Mesendoderm (in vitro differentiated cells): ENCODE measurements at regions not wholly inside any gene's neighbourhood (a gene's known extent, or its start where the extent isn't known, plus 50 kb on each side); places are given as distances from the start of the nearest gene placed in this dataset.

Experiments
- DNase-seq: peaks from one replicate; pipeline ENCODE4 v3.0.0; 2013
- H2AK5ac ChIP-seq: 2 replicates; pipeline ENCODE4 v1.6.1; 2013; ENCODE audit warnings: low read length, inconsistent platforms
- H2BK120ac ChIP-seq: 2 replicates; pipeline ENCODE4 v1.6.1; 2013; ENCODE audit warnings: low read depth, mild to moderate bottlenecking, low read length, moderate library complexity, mixed read lengths
- H2BK15ac ChIP-seq: replicated peaks from 2 replicates; pipeline ENCODE4 v1.6.1; 2013; ENCODE audit warnings: low read depth, mild to moderate bottlenecking, moderate library complexity
- H2BK5ac ChIP-seq: 2 replicates; pipeline ENCODE4 v1.6.1; 2013; ENCODE audit warnings: low read length, inconsistent platforms
- H3K18ac ChIP-seq: 2 replicates; pipeline ENCODE4 v1.6.1; 2013; ENCODE audit warnings: mild to moderate bottlenecking, low read length, mixed read lengths
- H3K23ac ChIP-seq: one replicate; pipeline ENCODE4 v1.6.1; 2013; ENCODE audit warnings: low read length
- H3K27ac ChIP-seq: 2 replicates; pipeline ENCODE4 v1.5.1; 2013; ENCODE audit warnings: low read depth, mild to moderate bottlenecking, inconsistent platforms, low read length, moderate library complexity
- H3K27me3 ChIP-seq: 2 replicates; pipeline ENCODE4 v1.6.1; 2013; ENCODE audit warnings: low read length, control low read depth, mild to moderate bottlenecking, inconsistent platforms; ENCODE audit not compliant: insufficient read depth, poor library complexity
- H3K36me3 ChIP-seq: 2 replicates; pipeline ENCODE4 v1.6.1; 2013; ENCODE audit warnings: low read length, inconsistent platforms; ENCODE audit not compliant: control insufficient read depth, insufficient read depth
- H3K4ac ChIP-seq: one replicate; pipeline ENCODE4 v1.6.1; 2013; ENCODE audit warnings: low read depth, mild to moderate bottlenecking, low read length, moderate library complexity
- H3K4me1 ChIP-seq: 2 replicates; pipeline ENCODE4 v1.6.1; 2013; ENCODE audit warnings: low read depth, low read length, inconsistent platforms; ENCODE audit not compliant: control insufficient read depth
- H3K4me2 ChIP-seq: 2 replicates; pipeline ENCODE4 v1.6.1; 2013; ENCODE audit warnings: low read length
- H3K4me3 ChIP-seq: 2 replicates; pipeline ENCODE4 v1.5.1; 2013; ENCODE audit warnings: mild to moderate bottlenecking, low read length
- H3K56ac ChIP-seq: one replicate; pipeline ENCODE4 v1.6.1; 2013; ENCODE audit warnings: low read length
- H3K79me1 ChIP-seq: 2 replicates; pipeline ENCODE4 v1.6.1; 2013; ENCODE audit warnings: low read length, inconsistent platforms
- H3K79me2 ChIP-seq: 2 replicates; pipeline ENCODE4 v1.6.1; 2013; ENCODE audit warnings: mild to moderate bottlenecking, low read length; ENCODE audit not compliant: control insufficient read depth, insufficient read depth
- H3K9ac ChIP-seq: 2 replicates; pipeline ENCODE4 v1.6.1; 2013; ENCODE audit warnings: low read length, inconsistent platforms
- H4K5ac ChIP-seq: one replicate; pipeline ENCODE4 v1.6.1; 2013; ENCODE audit warnings: low read length
- H4K8ac ChIP-seq: one replicate; pipeline ENCODE4 v1.6.1; 2013; ENCODE audit warnings: low read depth, mild to moderate bottlenecking, control low read depth, low read length, moderate library complexity
- WGBS: extraction: QIAGEN DNeasy Blood & Tissue Kit; methylation state at CpG from one replicate; pipeline ENCODE4 v1.1.7; 2013; ENCODE audit warnings: low lambda C conversion rate, missing lambda C conversion rate; ENCODE audit not compliant: insufficient coverage; ENCODE audit errors: extremely low coverage; 5-methylcytosine and 5-hydroxymethylcytosine counted together

- Histone ChIP-seq H3K9ac (no peak overlapping the region), H3K18ac (no peak overlapping the region), H2BK5ac (no peak overlapping the region), H2BK15ac (no peak overlapping the region), H3K23ac (no peak overlapping the region), H3K56ac (no peak overlapping the region), H3K79me1 (no peaks in the 10 kb centered on the region), H4K8ac (no peak overlapping the region), H3K4me2 (no peak overlapping the region), H3K36me3 (no peaks in the 10 kb centered on the region), H3K27ac (no peak overlapping the region), H3K4me1 (no peaks in the 10 kb centered on the region), H3K27me3 (no peaks in the 10 kb centered on the region), H3K79me2 (no peaks in the 10 kb centered on the region), H3K4me3 (no peak overlapping the region), H4K5ac (no peak overlapping the region), H2BK120ac (no peak overlapping the region), H2AK5ac (no peak overlapping the region), H3K4ac (no peak overlapping the region)
- no peak for DNase-seq
- no CpG with 5 or more reads among the region's 2 CpGs for WGBS
Observed at GRCh38 chr4:35948171-35948570, 296.1 kb downstream of the ARAP2 start.

DNA sequence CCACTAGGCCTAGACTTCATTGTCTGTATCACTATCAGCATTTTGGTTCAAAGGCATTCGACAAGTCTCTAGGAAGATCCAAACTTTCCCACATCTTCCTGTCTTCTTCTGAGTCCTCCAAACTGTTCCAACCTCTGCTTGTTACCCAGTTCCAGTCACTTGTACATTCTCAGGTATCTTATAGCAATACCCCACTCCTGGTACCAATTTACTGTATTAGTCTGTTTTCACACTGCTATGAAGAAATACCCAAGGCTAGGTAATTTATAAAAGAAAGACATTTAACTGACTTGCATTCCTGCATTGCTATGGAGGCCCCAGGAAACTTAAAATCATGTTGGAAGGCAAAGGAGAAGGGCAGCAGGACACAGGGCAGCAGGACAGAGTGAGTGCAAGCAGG, 293.9 kb downstream of the ARAP2 start:
- H3K36me3 ChIP-seq = no peaks in the 10 kb centered on the region
- no peak overlapping the region for H2AK5ac ChIP-seq
- H3K56ac ChIP-seq = no peak overlapping the region
- H3K79me2 ChIP-seq = no peaks in the 10 kb centered on the region
- H3K4me2 ChIP-seq = no peak overlapping the region
- H3K9ac ChIP-seq = no peak overlapping the region
- H3K23ac ChIP-seq = no peak overlapping the region
- H3K27me3 ChIP-seq = no peaks in the 10 kb centered on the region
- DNase-seq = no peak
- H3K4me3 ChIP-seq = no peak overlapping the region
- no CpG with 5 or more reads among the region's 1 CpG for WGBS
- H2BK15ac ChIP-seq = no peak overlapping the region
- no peak overlapping the region for H3K18ac ChIP-seq
- H3K4me1 ChIP-seq = no peaks in the 10 kb centered on the region
- H4K8ac ChIP-seq = no peak overlapping the region
- no peaks in the 10 kb centered on the region for H3K79me1 ChIP-seq
- no peak overlapping the region for H2BK120ac ChIP-seq
- no peak overlapping the region for H4K5ac ChIP-seq
- H2BK5ac ChIP-seq = no peak overlapping the region
- H3K4ac ChIP-seq = no peak overlapping the region
- H3K27ac ChIP-seq = no peak overlapping the region

DNA sequence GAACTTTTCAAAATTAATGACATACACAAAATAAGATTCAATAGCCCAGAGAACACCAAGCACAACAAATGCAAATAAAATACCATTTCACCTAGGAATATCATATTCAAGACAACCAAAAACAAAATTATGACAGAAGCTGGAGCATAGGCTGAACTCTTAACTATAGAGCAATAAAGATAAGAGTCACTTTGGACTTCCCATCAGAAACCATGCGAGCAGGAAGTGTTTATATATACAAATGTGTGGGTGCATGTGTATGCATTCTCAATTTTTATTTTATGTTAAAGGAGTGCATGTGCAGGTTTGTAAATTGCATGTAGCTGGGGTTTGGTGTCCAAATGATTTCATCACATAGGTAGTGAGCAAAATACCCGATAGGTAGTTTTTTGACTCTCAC, 291.6 kb downstream of the ARAP2 start:
- no peak overlapping the region for H4K5ac ChIP-seq
- no peak overlapping the region for H3K23ac ChIP-seq
- no peak overlapping the region for H3K4ac ChIP-seq
- H2AK5ac ChIP-seq = no peak overlapping the region
- no peaks in the 10 kb centered on the region for H3K79me2 ChIP-seq
- H3K27me3 ChIP-seq = no peaks in the 10 kb centered on the region
- no peak overlapping the region for H3K9ac ChIP-seq
- no peak overlapping the region for H2BK15ac ChIP-seq
- no peaks in the 10 kb centered on the region for H3K79me1 ChIP-seq
- no CpG with 5 or more reads among the region's 2 CpGs for WGBS
- no peak overlapping the region for H4K8ac ChIP-seq
- no peaks in the 10 kb centered on the region for H3K4me1 ChIP-seq
- H3K36me3 ChIP-seq = no peaks in the 10 kb centered on the region
- no peak overlapping the region for H3K27ac ChIP-seq
- no peak overlapping the region for H2BK5ac ChIP-seq
- H2BK120ac ChIP-seq = no peak overlapping the region
- H3K18ac ChIP-seq = no peak overlapping the region
- H3K56ac ChIP-seq = no peak overlapping the region
- no peak overlapping the region for H3K4me2 ChIP-seq
- no peak overlapping the region for H3K4me3 ChIP-seq
- no peak for DNase-seq

DNA sequence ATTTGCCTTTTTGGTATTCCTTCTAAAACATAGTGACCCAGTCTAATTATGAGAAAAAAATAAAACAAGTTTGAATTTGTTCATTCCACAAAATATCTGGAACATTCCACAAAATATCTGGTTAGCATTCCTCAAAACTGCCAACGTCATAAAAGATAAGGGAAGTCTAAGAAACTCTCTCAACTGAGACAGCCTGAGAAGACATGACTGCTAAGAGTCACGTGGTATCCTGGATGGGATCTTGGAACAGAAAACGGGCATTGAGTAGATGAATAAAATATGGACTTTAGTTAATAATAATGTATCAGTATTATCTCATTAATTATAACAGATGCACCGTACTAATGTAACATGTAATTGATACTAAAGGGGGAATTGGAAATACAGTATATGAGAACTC, 280.9 kb downstream of the ARAP2 start:
- no peak overlapping the region for H2AK5ac ChIP-seq
- H3K4me1 ChIP-seq = no peaks in the 10 kb centered on the region
- DNase-seq = no peak
- H3K79me1 ChIP-seq = no peaks in the 10 kb centered on the region
- no peak overlapping the region for H3K4me3 ChIP-seq
- H3K27me3 ChIP-seq = no peaks in the 10 kb centered on the region
- H4K5ac ChIP-seq = no peak overlapping the region
- no peak overlapping the region for H3K56ac ChIP-seq
- no peak overlapping the region for H3K4ac ChIP-seq
- H2BK5ac ChIP-seq = no peak overlapping the region
- H3K36me3 ChIP-seq = no peaks in the 10 kb centered on the region
- H3K27ac ChIP-seq = no peak overlapping the region
- no peak overlapping the region for H3K23ac ChIP-seq
- no peak overlapping the region for H3K18ac ChIP-seq
- H2BK15ac ChIP-seq = no peak overlapping the region
- no peak overlapping the region for H2BK120ac ChIP-seq
- H3K9ac ChIP-seq = no peak overlapping the region
- H3K4me2 ChIP-seq = no peak overlapping the region
- no peaks in the 10 kb centered on the region for H3K79me2 ChIP-seq
- no CpG with 5 or more reads among the region's 4 CpGs for WGBS
- H4K8ac ChIP-seq = no peak overlapping the region

DNA sequence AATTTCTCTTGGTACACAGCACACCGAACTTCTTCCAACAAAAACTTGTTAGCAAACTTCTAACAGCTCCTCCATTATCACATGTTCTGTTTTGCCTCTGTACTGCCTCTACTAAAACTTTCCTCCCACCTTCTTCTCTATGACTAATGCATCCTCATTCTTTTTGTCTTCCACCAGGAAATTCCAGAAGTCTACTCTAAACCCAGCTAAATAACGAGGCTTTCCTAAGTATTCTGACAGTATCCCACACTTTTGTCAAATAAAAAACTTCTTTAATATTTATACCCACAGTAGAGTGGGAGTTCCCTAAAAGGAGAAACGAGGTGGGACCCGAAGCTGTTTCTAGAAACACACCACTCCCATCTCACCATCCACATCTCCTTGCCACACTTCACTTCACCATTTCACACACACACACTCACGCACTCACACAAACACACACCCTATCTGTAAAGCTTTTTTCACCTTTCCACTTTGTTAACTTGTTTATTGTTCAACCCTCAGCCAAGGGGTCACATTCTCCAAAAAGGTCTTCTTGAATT, 280.3 kb downstream of the ARAP2 start:
- Histone ChIP-seq H3K27me3 (no peaks in the 10 kb centered on the region), H3K36me3 (no peaks in the 10 kb centered on the region), H2BK5ac (no peak overlapping the region), H4K8ac (no peak overlapping the region), H3K23ac (no peak overlapping the region), H4K5ac (no peak overlapping the region), H3K9ac (no peak overlapping the region), H3K56ac (no peak overlapping the region), H2AK5ac (no peak overlapping the region), H3K18ac (no peak overlapping the region), H2BK120ac (no peak overlapping the region), H3K4me2 (no peak overlapping the region), H3K4me3 (no peak overlapping the region), H3K27ac (no peak overlapping the region), H3K4me1 (no peaks in the 10 kb centered on the region), H3K79me1 (no peaks in the 10 kb centered on the region), H3K79me2 (no peaks in the 10 kb centered on the region), H3K4ac (no peak overlapping the region), H2BK15ac (no peak overlapping the region)
- no peak for DNase-seq
- WGBS = 100% methylated on average over 2 of the region's 5 CpGs

- Histone ChIP-seq H3K4me2 (no peak overlapping the region), H3K9ac (no peak overlapping the region), H4K8ac (no peak overlapping the region), H3K4me1 (no peaks in the 10 kb centered on the region), H3K4me3 (no peak overlapping the region), H3K36me3 (no peaks in the 10 kb centered on the region), H4K5ac (no peak overlapping the region), H2BK120ac (no peak overlapping the region), H2AK5ac (no peak overlapping the region), H3K79me2 (no peaks in the 10 kb centered on the region), H3K4ac (no peak overlapping the region), H3K18ac (no peak overlapping the region), H2BK5ac (no peak overlapping the region), H3K27me3 (no peaks in the 10 kb centered on the region), H3K56ac (no peak overlapping the region), H3K27ac (no peak overlapping the region), H3K23ac (no peak overlapping the region), H2BK15ac (no peak overlapping the region), H3K79me1 (no peaks in the 10 kb centered on the region)
- no peak for DNase-seq
- no CpG with 5 or more reads among the region's 1 CpG for WGBS
Observed at GRCh38 chr4:35965300-35965699, 279.0 kb downstream of the ARAP2 start.
